HG03432 (cell line): ENCODE measurements at regions not wholly inside any gene's neighbourhood (a gene's known extent, or its start where the extent isn't known, plus 50 kb on each side); places are given as distances from the start of the nearest gene placed in this dataset.
"Not testable (repeated sequence)": the region's sequence is repeated elsewhere in the genome, so short reads cannot be mapped to it uniquely, and the experiment has no call there.

Experiments
- ATAC-seq: cut with Tn5 transposase; IDR thresholded peaks from one replicate; pipeline ENCODE4 v1.9.1; 2021; ENCODE audit warnings: mild to moderate bottlenecking, moderate library complexity; ENCODE audit not compliant: unreplicated experiment

GRCh38 chr20:48040051-48040450 is 254.8 kb upstream of the SULF2 start:
- ATAC-seq: no peak

- ATAC-seq: no peak
Observed at GRCh38 chr20:48039514-48039913, 254.2 kb upstream of the SULF2 start.

- ATAC-seq: no peak
Observed at GRCh38 chr20:48038713-48039112, 253.4 kb upstream of the SULF2 start.

- not testable (repeated sequence) for ATAC-seq
Observed at GRCh38 chr20:48037798-48038197, 252.5 kb upstream of the SULF2 start.

- no peak for ATAC-seq
Observed at GRCh38 chr20:48035961-48036731, 250.9 kb upstream of the SULF2 start.

- no peak for ATAC-seq
Observed at GRCh38 chr20:48034751-48035150, 249.5 kb upstream of the SULF2 start.

- not testable (repeated sequence) for ATAC-seq
Observed at GRCh38 chr20:48033005-48033404, 247.7 kb upstream of the SULF2 start.

GRCh38 chr20:48031122-48031521 is 245.8 kb upstream of the SULF2 start:
- ATAC-seq: no peak

GRCh38 chr20:48026981-48027592 is 241.8 kb upstream of the SULF2 start:
- no peak for ATAC-seq

GRCh38 chr20:48025661-48026060 is 240.4 kb upstream of the SULF2 start:
- ATAC-seq: no peak

GRCh38 chr20:48025051-48025515 is 239.8 kb upstream of the SULF2 start:
- ATAC-seq: no peak

- ATAC-seq: no peak
Observed at GRCh38 chr20:48024539-48024938, 239.3 kb upstream of the SULF2 start.

GRCh38 chr20:48020696-48021095 is 235.4 kb upstream of the SULF2 start:
- not testable (repeated sequence) for ATAC-seq

GRCh38 chr20:48019940-48020339 is 234.7 kb upstream of the SULF2 start:
- ATAC-seq: no peak

- no peak for ATAC-seq
Observed at GRCh38 chr20:48019496-48019895, 234.2 kb upstream of the SULF2 start.

- not testable (repeated sequence) for ATAC-seq
Observed at GRCh38 chr20:48018851-48019250, 233.6 kb upstream of the SULF2 start.

GRCh38 chr20:48017992-48018391 is 232.7 kb upstream of the SULF2 start:
- no peak for ATAC-seq

- no peak for ATAC-seq
Observed at GRCh38 chr20:48017509-48017908, 232.2 kb upstream of the SULF2 start.

GRCh38 chr20:48015943-48016723 is 230.9 kb upstream of the SULF2 start:
- no peak for ATAC-seq

- ATAC-seq: no peak
Observed at GRCh38 chr20:48015141-48015910, 230.0 kb upstream of the SULF2 start.
